ENCODE measurements at regions not wholly inside any gene's neighbourhood (a gene's known extent, or its start where the extent isn't known, plus 50 kb on each side); places are given as distances from the start of the nearest gene placed in this dataset.

DNA sequence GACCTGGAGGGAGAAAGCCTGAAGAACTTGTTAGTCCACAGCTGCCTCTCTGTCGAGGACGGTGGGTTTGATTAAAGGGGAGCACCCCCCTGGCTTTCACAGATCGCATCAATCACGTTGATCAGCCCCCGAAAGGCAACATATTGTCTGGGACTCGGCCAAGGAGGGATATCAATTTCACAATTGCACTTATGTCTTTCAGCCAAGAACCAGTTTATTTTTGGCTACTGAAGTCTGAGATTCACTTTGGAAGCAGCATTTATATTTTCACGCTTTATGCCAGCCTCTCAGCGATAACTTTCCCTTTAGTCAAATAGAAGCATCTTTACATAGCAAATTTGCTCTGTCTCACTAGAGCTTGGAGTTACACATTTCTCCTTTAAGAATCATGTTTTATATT, 253.2 kb upstream of the RRP15 start:
- FAIRE-seq (no peak), DNase-seq (no peak)
- Histone ChIP-seq H3K27me3 (ENCODE audit: control insufficient read depth in 3 of 3, insufficient read depth in 3 of 3, low read length in 3 of 3) (no peaks in the 10 kb centered on the region), H3K36me3 (ENCODE audit: control insufficient read depth in 3 of 3, insufficient read depth in 2 of 3, low read depth in 1 of 3, low read length in 3 of 3) (no peaks in the 10 kb centered on the region), H3K4me1 (ENCODE audit: control insufficient read depth in 3 of 3, insufficient read depth in 2 of 3, low read depth in 1 of 3, low read length in 2 of 3) (no peaks in the 10 kb centered on the region), H3K27ac (ENCODE audit: low read depth in 1 of 3, low read length in 2 of 3) (no peak overlapping the region), H3K4me3 (ENCODE audit: low read depth in 1 of 3, low read length in 3 of 3) (no peak overlapping the region), H3K9me3 (ENCODE audit: control insufficient read depth in 2 of 2, insufficient read depth in 1 of 2, low read depth in 1 of 2, low read length in 1 of 2) (no peaks in the 10 kb centered on the region)
- WGBS, 3 donors = 31 to 36% (median 32%) methylated on average over 8 of the region's 8 CpGs

DNA sequence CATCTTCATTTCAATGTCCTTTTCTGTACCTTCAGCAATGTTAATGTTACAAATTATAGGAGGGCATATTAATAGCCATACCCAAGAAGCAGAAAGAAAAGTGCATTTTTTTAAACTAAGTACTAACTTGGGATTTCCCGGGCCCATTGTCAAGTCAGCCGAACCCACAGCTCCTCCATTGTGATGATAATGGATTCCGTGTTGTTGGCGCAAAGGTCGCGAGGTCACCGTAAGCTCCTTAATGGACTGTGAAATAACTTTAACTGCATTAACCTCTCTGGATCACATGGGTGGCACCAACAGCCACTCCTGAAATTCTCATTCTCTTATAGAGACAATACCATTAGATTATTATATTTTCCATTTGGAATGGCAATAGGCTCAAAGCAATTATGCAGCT, 250.6 kb upstream of the RRP15 start:
- Histone ChIP-seq H3K36me3 (ENCODE audit: control insufficient read depth in 3 of 3, insufficient read depth in 2 of 3, low read depth in 1 of 3, low read length in 3 of 3) (no peaks in the 10 kb centered on the region), H3K27ac (ENCODE audit: low read depth in 1 of 3, low read length in 2 of 3) (no peak overlapping the region), H3K9me3 (ENCODE audit: control insufficient read depth in 2 of 2, insufficient read depth in 1 of 2, low read depth in 1 of 2, low read length in 1 of 2) (no peaks in the 10 kb centered on the region), H3K4me1 (ENCODE audit: control insufficient read depth in 3 of 3, insufficient read depth in 2 of 3, low read depth in 1 of 3, low read length in 2 of 3) (no peaks in the 10 kb centered on the region), H3K27me3 (ENCODE audit: control insufficient read depth in 3 of 3, insufficient read depth in 3 of 3, low read length in 3 of 3) (no peaks in the 10 kb centered on the region), H3K4me3 (ENCODE audit: low read depth in 1 of 3, low read length in 3 of 3) (no peak overlapping the region)
- 63 to 76% (median 66%) methylated on average over 7 of the region's 7 CpGs for WGBS, 3 donors
- DNase-seq (no peak), FAIRE-seq (no peak)

DNA sequence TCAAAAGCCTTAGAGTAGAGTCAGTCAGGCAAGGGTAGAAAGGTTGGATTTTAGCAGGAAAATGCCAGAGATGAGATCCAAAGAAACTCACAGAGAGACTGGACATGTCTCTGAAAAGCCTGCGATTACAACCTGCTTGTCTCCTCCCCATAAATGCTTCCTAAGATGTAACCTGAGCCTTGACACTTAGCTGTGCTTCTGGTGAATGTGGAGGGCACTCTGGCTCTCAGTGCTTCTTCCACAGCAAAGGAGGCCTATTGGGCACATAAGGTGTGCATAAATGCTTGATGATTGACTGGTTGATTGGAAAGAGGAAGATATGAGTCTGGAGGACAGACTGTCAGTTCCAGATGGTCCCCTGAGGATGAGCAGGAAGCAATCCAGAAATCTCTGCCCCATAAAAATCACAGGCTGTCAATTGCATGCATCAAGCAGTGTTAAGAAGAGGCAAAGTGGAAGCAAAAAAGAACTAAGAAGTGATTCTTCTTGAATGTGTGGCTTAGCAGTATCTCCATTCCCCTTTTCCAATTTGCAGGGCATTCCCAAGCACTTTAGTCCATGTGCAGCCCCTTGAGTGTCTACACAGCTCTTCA, 236.2 kb upstream of the RRP15 start:
- no peaks in the 10 kb centered on the region for H3K36me3 ChIP-seq (ENCODE audit: control insufficient read depth in 3 of 3, insufficient read depth in 2 of 3, low read depth in 1 of 3, low read length in 3 of 3)
- no peak overlapping the region for H3K27ac ChIP-seq (ENCODE audit: low read depth in 1 of 3, low read length in 2 of 3)
- H3K4me3 ChIP-seq (ENCODE audit: low read depth in 1 of 3, low read length in 3 of 3) = no peak overlapping the region
- no peaks in the 10 kb centered on the region for H3K9me3 ChIP-seq (ENCODE audit: control insufficient read depth in 2 of 2, insufficient read depth in 1 of 2, low read depth in 1 of 2, low read length in 1 of 2)
- no peak for DNase-seq
- no peak for FAIRE-seq
- peaks cover 0 to 6% (median 0%) of the 10 kb centered on the region in 3 donors for H3K27me3 ChIP-seq (ENCODE audit: control insufficient read depth in 3 of 3, insufficient read depth in 3 of 3, low read length in 3 of 3)
- no peaks in the 10 kb centered on the region for H3K4me1 ChIP-seq (ENCODE audit: control insufficient read depth in 3 of 3, insufficient read depth in 2 of 3, low read depth in 1 of 3, low read length in 2 of 3)
- WGBS, 3 donors = 30 to 38% (median 36%) methylated on average over 1 of the region's 1 CpG

DNA sequence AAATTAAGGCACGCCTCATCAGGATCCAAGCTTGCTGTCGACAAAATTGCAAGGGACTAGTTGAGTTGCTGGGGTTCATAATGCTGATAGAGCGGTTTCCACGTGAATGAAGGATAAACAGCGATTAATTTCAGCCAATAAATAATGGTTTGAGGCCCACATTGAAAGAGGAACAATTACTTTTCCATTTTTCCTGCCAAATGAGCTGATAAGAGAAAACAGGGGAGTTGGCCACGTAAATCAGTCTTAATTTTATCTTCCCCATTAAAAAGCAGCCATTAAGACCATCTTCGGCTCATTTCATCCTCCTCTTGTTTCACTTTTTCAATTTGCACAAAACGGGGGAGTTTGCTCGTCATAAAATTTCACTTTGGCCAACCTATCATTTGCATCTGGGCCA, 235.5 kb upstream of the RRP15 start:
- Histone ChIP-seq H3K4me1 (ENCODE audit: control insufficient read depth in 3 of 3, insufficient read depth in 2 of 3, low read depth in 1 of 3, low read length in 2 of 3) (no peaks in the 10 kb centered on the region), H3K27ac (ENCODE audit: low read depth in 1 of 3, low read length in 2 of 3) (no peak overlapping the region), H3K9me3 (ENCODE audit: control insufficient read depth in 2 of 2, insufficient read depth in 1 of 2, low read depth in 1 of 2, low read length in 1 of 2) (no peaks in the 10 kb centered on the region), H3K4me3 (ENCODE audit: low read depth in 1 of 3, low read length in 3 of 3) (no peak overlapping the region), H3K27me3 (ENCODE audit: control insufficient read depth in 3 of 3, insufficient read depth in 3 of 3, low read length in 3 of 3) (peaks cover 0 to 6% (median 0%) of the 10 kb centered on the region in 3 donors), H3K36me3 (ENCODE audit: control insufficient read depth in 3 of 3, insufficient read depth in 2 of 3, low read depth in 1 of 3, low read length in 3 of 3) (no peaks in the 10 kb centered on the region)
- no peak for DNase-seq
- 63 to 65% (median 63%) methylated on average over 9 of the region's 9 CpGs for WGBS, 3 donors
- no peak for FAIRE-seq

DNA sequence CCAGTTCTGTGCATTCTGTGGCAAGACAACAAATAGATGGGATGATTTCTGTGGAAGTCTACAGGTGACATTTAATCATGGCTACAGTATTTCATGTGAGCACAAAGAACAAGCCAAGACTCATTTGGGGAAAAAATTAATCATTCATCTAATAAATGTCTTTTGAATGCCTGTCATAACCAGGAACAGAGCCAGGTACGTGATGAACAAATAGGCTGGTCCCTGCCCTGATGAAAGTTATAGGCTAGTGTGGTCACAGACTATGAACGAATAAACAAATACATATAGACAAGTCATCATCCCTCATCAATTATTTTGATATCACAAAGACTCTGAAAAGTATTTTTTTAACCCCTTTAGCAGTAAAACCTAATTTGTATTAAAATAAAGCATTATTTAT, 226.4 kb upstream of the RRP15 start:
- Histone ChIP-seq H3K27ac (ENCODE audit: low read depth in 1 of 3, low read length in 2 of 3) (no peak overlapping the region), H3K27me3 (ENCODE audit: control insufficient read depth in 3 of 3, insufficient read depth in 3 of 3, low read length in 3 of 3) (no peaks in the 10 kb centered on the region), H3K36me3 (ENCODE audit: control insufficient read depth in 3 of 3, insufficient read depth in 2 of 3, low read depth in 1 of 3, low read length in 3 of 3) (no peaks in the 10 kb centered on the region), H3K4me3 (ENCODE audit: low read depth in 1 of 3, low read length in 3 of 3) (no peak overlapping the region), H3K9me3 (ENCODE audit: control insufficient read depth in 2 of 2, insufficient read depth in 1 of 2, low read depth in 1 of 2, low read length in 1 of 2) (no peaks in the 10 kb centered on the region), H3K4me1 (ENCODE audit: control insufficient read depth in 3 of 3, insufficient read depth in 2 of 3, low read depth in 1 of 3, low read length in 2 of 3) (no peaks in the 10 kb centered on the region)
- WGBS, 3 donors = 57 to 67% (median 60%) methylated on average over 2 of the region's 2 CpGs
- no peak for DNase-seq
- FAIRE-seq = no peak

DNA sequence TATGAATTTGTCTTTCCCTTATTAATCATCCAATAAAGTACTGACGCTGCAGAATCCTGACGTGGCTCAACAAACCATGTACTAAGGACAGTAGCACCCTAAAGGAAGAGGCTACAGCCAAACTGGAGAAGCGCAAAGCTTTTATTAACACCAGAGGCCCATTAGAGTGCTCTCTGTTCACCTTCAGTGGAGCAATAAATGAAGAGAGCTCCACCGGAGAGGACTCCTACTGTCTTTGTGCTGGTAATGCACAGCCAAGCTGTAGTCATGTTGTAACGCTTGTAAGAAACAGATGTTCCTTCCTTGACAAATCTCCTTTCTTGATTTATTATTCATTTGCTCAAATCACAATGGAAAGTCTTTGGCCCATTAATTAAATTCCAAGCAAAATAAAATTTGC, 220.7 kb upstream of the RRP15 start:
- H3K36me3 ChIP-seq (ENCODE audit: control insufficient read depth in 3 of 3, insufficient read depth in 2 of 3, low read depth in 1 of 3, low read length in 3 of 3) = no peaks in the 10 kb centered on the region
- no peak overlapping the region for H3K27ac ChIP-seq (ENCODE audit: low read depth in 1 of 3, low read length in 2 of 3)
- H3K4me3 ChIP-seq (ENCODE audit: low read depth in 1 of 3, low read length in 3 of 3) = no peak overlapping the region
- H3K9me3 ChIP-seq (ENCODE audit: control insufficient read depth in 2 of 2, insufficient read depth in 1 of 2, low read depth in 1 of 2, low read length in 1 of 2) = no peaks in the 10 kb centered on the region
- no peaks in the 10 kb centered on the region for H3K4me1 ChIP-seq (ENCODE audit: control insufficient read depth in 3 of 3, insufficient read depth in 2 of 3, low read depth in 1 of 3, low read length in 2 of 3)
- no peak for DNase-seq
- FAIRE-seq = no peak
- H3K27me3 ChIP-seq (ENCODE audit: control insufficient read depth in 3 of 3, insufficient read depth in 3 of 3, low read length in 3 of 3) = no peaks in the 10 kb centered on the region
- WGBS, 3 donors = 83 to 85% (median 85%) methylated on average over 5 of the region's 5 CpGs

DNA sequence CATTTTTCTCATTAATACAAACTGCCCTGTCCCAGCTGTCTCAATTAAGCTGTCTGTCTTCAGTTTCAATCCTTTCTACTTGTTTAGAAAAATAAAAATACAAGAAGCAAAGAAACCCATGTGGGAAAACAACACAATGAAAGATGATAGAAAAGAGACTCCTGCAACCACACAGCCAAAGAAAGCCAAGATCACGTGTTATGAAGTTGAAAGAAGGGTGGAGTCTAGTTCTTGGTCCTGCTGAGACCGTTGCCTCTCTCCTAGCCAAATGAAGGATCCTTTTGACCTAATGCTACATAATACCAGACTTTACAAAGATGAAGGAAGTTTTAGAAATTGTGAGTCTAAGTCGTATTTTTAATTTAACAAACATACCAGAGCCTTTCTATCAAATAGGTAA, 218.8 kb upstream of the RRP15 start:
- Histone ChIP-seq H3K27ac (ENCODE audit: low read depth in 1 of 3, low read length in 2 of 3) (no peak overlapping the region), H3K4me1 (ENCODE audit: control insufficient read depth in 3 of 3, insufficient read depth in 2 of 3, low read depth in 1 of 3, low read length in 2 of 3) (no peaks in the 10 kb centered on the region), H3K4me3 (ENCODE audit: low read depth in 1 of 3, low read length in 3 of 3) (no peak overlapping the region), H3K9me3 (ENCODE audit: control insufficient read depth in 2 of 2, insufficient read depth in 1 of 2, low read depth in 1 of 2, low read length in 1 of 2) (no peaks in the 10 kb centered on the region), H3K27me3 (ENCODE audit: control insufficient read depth in 3 of 3, insufficient read depth in 3 of 3, low read length in 3 of 3) (no peaks in the 10 kb centered on the region), H3K36me3 (ENCODE audit: control insufficient read depth in 3 of 3, insufficient read depth in 2 of 3, low read depth in 1 of 3, low read length in 3 of 3) (no peaks in the 10 kb centered on the region)
- FAIRE-seq (no peak), DNase-seq (no peak)
- WGBS, 3 donors = 67 to 78% (median 67%) methylated on average over 3 of the region's 3 CpGs

DNA sequence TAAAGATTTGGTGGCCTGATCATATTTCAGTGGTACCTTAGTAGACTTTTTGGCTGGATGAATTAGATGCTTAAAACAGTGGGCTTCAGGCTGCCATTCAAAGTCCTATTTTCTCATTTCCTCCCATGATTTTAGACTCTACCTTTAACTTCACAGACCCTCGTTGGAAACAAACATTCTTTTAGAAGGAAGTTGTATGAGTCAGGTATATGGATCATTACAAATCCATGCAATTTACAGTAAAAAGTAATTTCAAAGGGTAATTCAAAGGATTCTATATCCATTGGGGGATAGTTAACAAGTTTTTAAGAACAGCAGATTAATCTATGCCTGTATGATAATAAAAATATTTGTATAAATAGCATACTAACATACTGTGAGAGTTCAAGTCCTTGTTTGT, 216.9 kb upstream of the RRP15 start:
- DNase-seq = no peak
- 33 to 49% (median 38%) methylated on average over 1 of the region's 1 CpG for WGBS, 3 donors
- no peak for FAIRE-seq

DNA sequence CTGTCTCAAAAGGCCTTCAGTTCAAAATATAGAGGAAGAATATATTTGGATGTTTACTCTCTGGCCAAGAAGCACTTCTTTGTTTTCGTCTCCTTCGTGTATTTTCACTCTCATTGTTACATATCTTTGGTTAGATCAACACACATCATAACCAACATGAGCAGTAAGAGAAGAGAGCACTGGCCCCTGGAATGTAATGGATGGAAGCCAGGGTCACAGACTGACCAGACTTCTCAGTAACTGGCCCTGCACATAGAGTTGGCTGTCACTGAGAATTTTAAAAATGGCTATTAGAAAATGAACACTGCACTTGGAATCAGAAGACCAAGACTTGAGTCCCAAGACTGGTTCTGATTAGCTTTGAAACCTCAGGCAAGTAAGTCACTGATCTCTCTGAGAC, 215.9 kb upstream of the RRP15 start:
- H3K36me3 ChIP-seq (ENCODE audit: control insufficient read depth in 3 of 3, insufficient read depth in 2 of 3, low read depth in 1 of 3, low read length in 3 of 3) = no peaks in the 10 kb centered on the region
- no peak overlapping the region for H3K4me3 ChIP-seq (ENCODE audit: low read depth in 1 of 3, low read length in 3 of 3)
- WGBS, 3 donors = 29 to 33% (median 31%) methylated on average over 2 of the region's 2 CpGs
- H3K27ac ChIP-seq (ENCODE audit: low read depth in 1 of 3, low read length in 2 of 3) = no peak overlapping the region
- H3K9me3 ChIP-seq (ENCODE audit: control insufficient read depth in 2 of 2, insufficient read depth in 1 of 2, low read depth in 1 of 2, low read length in 1 of 2) = no peaks in the 10 kb centered on the region
- no peaks in the 10 kb centered on the region for H3K27me3 ChIP-seq (ENCODE audit: control insufficient read depth in 3 of 3, insufficient read depth in 3 of 3, low read length in 3 of 3)
- FAIRE-seq (no peak), DNase-seq (no peak)
- H3K4me1 ChIP-seq (ENCODE audit: control insufficient read depth in 3 of 3, insufficient read depth in 2 of 3, low read depth in 1 of 3, low read length in 2 of 3) = no peaks in the 10 kb centered on the region

More for the DNA sequence above, 216.9 kb upstream of the RRP15 start:
- H3K27ac ChIP-seq (ENCODE audit: low read depth in 1 of 3, low read length in 2 of 3) = no peak overlapping the region
- H3K36me3 ChIP-seq (ENCODE audit: control insufficient read depth in 3 of 3, insufficient read depth in 2 of 3, low read depth in 1 of 3, low read length in 3 of 3) = no peaks in the 10 kb centered on the region
- H3K9me3 ChIP-seq (ENCODE audit: control insufficient read depth in 2 of 2, insufficient read depth in 1 of 2, low read depth in 1 of 2, low read length in 1 of 2) = no peaks in the 10 kb centered on the region
- H3K27me3 ChIP-seq (ENCODE audit: control insufficient read depth in 3 of 3, insufficient read depth in 3 of 3, low read length in 3 of 3) = no peaks in the 10 kb centered on the region
- H3K4me3 ChIP-seq (ENCODE audit: low read depth in 1 of 3, low read length in 3 of 3) = no peak overlapping the region
- H3K4me1 ChIP-seq (ENCODE audit: control insufficient read depth in 3 of 3, insufficient read depth in 2 of 3, low read depth in 1 of 3, low read length in 2 of 3) = no peaks in the 10 kb centered on the region

Data from small intestine (tissue), 7 donors.